ENCODE measurements at regions not wholly inside any gene's neighbourhood (a gene's known extent, or its start where the extent isn't known, plus 50 kb on each side); places are given as distances from the start of the nearest gene placed in this dataset.

DNA sequence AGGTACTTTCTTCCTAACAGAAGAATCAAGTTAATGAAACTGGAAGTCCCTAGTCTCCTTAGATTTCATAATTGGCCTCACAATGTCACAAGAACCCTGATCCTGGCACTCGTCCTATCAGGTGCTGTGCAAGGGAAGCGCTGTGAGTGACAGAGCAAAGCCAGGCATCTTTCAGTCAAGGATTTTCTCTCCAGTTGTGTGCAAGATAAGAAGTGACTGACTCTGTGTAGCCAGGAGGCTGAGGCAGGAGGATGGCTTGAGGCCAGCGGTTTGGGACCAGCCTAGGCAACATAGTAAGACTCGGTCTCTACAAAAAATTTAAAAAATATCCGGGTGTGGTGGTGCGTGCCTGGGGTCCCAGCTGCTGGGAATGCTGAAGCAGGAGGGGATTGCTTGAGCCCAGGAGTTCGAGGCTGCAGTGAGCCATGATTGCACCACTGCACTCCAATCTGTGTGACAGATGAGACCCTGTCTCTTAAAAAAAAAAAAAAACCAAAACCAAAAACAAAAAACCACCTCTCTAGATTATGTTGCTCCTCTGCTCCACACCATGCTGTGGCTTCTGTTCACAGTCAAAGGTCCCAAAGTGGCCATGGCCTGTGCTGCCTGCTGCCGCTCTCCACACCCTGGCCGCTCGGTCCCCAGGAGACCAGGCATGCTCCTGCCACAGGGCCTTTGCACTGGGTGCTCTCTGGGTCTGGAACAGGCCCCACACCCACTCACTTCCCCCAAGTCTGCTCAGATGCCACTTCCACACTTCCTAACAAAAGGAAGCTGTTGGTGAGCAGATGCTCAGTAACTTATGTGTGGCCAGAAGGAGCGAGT is 54.2 kb upstream of the CLDN5 start (continued):
- TF ChIP-seq MYBL2 (IDR thresholded peaks at IDR 0.05; ENCODE audit: low read depth) (no peak), MYBL2 (CRISPR knock-in tag; IDR thresholded peaks at IDR 0.05; ENCODE audit: borderline replicate concordance) (no peak), CBFB (CRISPR knock-in tag; IDR thresholded peaks at IDR 0.05) (peak; percentile 94), HNRNPUL1 (IDR thresholded peaks at IDR 0.05; ENCODE audit: low read length) (no peak), JUN (IDR thresholded peaks at IDR 0.05; ENCODE audit: borderline replicate concordance, low read depth, low read length) (no peak), JUN (CRISPR knock-in tag; IDR thresholded peaks at IDR 0.05; ENCODE audit: borderline replicate concordance) (peak; percentile 30; the same call in 1 of the 2 replicates), RHOXF2B (CRISPR knock-in tag; conservative IDR thresholded peaks at IDR 0.05) (no peak), MBD2 (IDR thresholded peaks at IDR 0.05; ENCODE audit: borderline replicate concordance, low read depth) (peak; percentile 22; the same call in 1 of the 2 replicates), GATA2 (CRISPR knock-in tag; IDR thresholded peaks at IDR 0.05) (peak; percentile 93), MAFK (IDR thresholded peaks at IDR 0.05; ENCODE audit: low read length) (peak; percentile 35; the same call in 1 of the 2 replicates), FOXA3 (CRISPR knock-in tag; conservative IDR thresholded peaks at IDR 0.05 in 1 of 2, IDR thresholded peaks at IDR 0.05 in 1 of 2) (peak in 1 of 2 experiments; percentile 74; a peak in 1 of 4 replicates)
- TF ChIP-seq, protein P1, sequence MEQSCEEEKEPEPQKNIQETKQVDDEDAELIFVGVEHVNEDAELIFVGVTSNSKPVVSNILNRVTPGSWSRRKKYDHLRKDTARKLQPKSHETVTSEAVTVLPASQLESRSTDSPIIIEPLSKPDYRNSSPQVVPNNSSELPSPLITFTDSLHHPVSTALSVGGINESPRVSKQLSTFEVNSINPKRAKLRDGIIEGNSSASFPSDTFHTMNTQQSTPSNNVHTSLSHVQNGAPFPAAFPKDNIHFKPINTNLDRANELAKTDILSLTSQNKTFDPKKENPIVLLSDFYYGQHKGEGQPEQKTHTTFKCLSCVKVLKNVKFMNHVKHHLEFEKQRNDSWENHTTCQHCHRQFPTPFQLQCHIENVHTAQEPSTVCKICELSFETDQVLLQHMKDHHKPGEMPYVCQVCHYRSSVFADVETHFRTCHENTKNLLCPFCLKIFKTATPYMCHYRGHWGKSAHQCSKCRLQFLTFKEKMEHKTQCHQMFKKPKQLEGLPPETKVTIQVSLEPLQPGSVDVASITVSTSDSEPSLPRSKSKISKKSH (CRISPR knock-in tag; IDR thresholded peaks at IDR 0.05) = no peak
- TF ChIP-seq, protein P2, sequence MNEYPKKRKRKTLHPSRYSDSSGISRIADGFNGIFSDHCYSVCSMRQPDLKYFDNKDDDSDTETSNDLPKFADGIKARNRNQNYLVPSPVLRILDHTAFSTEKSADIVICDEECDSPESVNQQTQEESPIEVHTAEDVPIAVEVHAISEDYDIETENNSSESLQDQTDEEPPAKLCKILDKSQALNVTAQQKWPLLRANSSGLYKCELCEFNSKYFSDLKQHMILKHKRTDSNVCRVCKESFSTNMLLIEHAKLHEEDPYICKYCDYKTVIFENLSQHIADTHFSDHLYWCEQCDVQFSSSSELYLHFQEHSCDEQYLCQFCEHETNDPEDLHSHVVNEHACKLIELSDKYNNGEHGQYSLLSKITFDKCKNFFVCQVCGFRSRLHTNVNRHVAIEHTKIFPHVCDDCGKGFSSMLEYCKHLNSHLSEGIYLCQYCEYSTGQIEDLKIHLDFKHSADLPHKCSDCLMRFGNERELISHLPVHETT (CRISPR knock-in tag; conservative IDR thresholded peaks at IDR 0.05 in 1 of 2, IDR thresholded peaks at IDR 0.05 in 1 of 2) = no peak
- TF ChIP-seq, protein P3, sequence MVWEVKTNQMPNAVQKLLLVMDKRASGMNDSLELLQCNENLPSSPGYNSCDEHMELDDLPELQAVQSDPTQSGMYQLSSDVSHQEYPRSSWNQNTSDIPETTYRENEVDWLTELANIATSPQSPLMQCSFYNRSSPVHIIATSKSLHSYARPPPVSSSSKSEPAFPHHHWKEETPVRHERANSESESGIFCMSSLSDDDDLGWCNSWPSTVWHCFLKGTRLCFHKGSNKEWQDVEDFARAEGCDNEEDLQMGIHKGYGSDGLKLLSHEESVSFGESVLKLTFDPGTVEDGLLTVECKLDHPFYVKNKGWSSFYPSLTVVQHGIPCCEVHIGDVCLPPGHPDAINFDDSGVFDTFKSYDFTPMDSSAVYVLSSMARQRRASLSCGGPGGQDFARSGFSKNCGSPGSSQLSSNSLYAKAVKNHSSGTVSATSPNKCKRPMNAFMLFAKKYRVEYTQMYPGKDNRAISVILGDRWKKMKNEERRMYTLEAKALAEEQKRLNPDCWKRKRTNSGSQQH (CRISPR knock-in tag; IDR thresholded peaks at IDR 0.05) = no peak; the same call in 1 of the 2 replicates
- TF ChIP-seq, protein P4, sequence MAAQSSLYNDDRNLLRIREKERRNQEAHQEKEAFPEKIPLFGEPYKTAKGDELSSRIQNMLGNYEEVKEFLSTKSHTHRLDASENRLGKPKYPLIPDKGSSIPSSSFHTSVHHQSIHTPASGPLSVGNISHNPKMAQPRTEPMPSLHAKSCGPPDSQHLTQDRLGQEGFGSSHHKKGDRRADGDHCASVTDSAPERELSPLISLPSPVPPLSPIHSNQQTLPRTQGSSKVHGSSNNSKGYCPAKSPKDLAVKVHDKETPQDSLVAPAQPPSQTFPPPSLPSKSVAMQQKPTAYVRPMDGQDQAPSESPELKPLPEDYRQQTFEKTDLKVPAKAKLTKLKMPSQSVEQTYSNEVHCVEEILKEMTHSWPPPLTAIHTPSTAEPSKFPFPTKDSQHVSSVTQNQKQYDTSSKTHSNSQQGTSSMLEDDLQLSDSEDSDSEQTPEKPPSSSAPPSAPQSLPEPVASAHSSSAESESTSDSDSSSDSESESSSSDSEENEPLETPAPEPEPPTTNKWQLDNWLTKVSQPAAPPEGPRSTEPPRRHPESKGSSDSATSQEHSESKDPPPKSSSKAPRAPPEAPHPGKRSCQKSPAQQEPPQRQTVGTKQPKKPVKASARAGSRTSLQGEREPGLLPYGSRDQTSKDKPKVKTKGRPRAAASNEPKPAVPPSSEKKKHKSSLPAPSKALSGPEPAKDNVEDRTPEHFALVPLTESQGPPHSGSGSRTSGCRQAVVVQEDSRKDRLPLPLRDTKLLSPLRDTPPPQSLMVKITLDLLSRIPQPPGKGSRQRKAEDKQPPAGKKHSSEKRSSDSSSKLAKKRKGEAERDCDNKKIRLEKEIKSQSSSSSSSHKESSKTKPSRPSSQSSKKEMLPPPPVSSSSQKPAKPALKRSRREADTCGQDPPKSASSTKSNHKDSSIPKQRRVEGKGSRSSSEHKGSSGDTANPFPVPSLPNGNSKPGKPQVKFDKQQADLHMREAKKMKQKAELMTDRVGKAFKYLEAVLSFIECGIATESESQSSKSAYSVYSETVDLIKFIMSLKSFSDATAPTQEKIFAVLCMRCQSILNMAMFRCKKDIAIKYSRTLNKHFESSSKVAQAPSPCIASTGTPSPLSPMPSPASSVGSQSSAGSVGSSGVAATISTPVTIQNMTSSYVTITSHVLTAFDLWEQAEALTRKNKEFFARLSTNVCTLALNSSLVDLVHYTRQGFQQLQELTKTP (IDR thresholded peaks at IDR 0.05; ENCODE audit: low read depth in 1 of 2, partially characterized antibody in 2 of 2) = no peak
- TF ChIP-seq, protein P5, sequence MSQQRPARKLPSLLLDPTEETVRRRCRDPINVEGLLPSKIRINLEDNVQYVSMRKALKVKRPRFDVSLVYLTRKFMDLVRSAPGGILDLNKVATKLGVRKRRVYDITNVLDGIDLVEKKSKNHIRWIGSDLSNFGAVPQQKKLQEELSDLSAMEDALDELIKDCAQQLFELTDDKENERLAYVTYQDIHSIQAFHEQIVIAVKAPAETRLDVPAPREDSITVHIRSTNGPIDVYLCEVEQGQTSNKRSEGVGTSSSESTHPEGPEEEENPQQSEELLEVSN (IDR thresholded peaks at IDR 0.05; ENCODE audit: borderline replicate concordance in 1 of 2, extremely low read depth in 1 of 2, insufficient read depth in 1 of 2, insufficient read length in 1 of 2, low read depth in 1 of 2, low read length in 1 of 2, poor library complexity in 1 of 2, severe bottlenecking in 1 of 2) = no peak
